TTC549 (cell line): ENCODE measurements at regions not wholly inside any gene's neighbourhood (a gene's known extent, or its start where the extent isn't known, plus 50 kb on each side); places are given as distances from the start of the nearest gene placed in this dataset.

Experiments
- FAIRE-seq: peaks from 2 replicates; lab custom pipeline; 2012; peaks lifted over from hg19 to GRCh38; lab: Jason Lieb, UNC

- no peak for FAIRE-seq
Observed at GRCh38 chr2:63785096-63785495, 56.6 kb upstream of the UGP2 start.

DNA sequence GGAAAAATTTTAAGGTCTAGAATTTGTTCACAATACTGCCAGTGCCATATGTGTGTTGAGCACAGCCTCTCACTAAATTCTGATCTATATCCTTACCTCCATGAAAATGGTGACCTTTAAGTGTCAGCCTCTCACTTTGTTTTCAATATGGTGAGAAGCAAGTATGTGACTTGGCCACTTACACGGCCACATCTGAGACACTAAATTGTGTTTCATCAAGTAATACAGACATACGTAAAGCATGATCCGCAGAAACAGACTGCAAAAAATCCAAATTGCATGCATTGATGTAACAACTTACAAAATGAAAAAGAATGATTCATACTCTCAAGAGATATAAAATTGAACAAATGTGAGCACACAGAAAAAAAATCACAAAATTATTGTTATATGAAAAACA is 55.2 kb upstream of the UGP2 start:
- no peak for FAIRE-seq

- no peak for FAIRE-seq
Observed at GRCh38 chr2:63788071-63788470, 53.6 kb upstream of the UGP2 start.

DNA sequence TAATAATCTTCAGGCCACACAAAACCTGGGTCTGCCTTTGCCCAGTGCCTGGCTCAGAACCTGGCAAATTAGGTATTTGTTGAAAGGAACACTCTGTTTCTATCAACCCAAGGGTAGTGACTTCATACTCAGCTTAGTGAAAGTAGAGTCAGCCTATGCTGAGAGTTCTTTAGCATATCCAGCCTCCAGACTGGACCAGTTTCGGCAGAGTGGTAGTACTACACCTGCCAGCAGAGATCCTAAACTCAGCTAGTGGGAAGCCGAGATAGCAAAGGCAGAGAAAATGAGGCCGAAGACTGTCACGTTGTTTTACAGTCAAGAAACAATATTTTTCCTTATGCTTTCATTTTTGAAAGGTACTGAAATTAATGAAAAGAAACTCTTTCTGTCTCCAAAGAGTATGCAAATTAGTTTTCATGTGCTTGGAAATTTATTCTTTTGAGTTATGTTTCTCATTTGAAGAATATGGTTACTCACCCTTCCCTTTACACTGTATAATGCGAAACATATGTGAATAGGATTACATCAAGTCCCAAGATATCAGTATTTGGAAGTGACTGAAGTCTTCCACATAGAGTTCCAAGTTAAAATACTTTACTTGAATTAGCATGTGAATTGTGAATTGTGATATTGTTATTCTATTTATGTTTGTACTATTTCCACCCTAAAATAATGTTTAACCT is 52.2 kb upstream of the UGP2 start:
- FAIRE-seq: no peak

- FAIRE-seq: no peak
Observed at GRCh38 chr2:63790491-63790890, 51.2 kb upstream of the UGP2 start.

GRCh38 chr2:63790906-63791305 is 50.8 kb upstream of the UGP2 start:
- FAIRE-seq: no peak

DNA sequence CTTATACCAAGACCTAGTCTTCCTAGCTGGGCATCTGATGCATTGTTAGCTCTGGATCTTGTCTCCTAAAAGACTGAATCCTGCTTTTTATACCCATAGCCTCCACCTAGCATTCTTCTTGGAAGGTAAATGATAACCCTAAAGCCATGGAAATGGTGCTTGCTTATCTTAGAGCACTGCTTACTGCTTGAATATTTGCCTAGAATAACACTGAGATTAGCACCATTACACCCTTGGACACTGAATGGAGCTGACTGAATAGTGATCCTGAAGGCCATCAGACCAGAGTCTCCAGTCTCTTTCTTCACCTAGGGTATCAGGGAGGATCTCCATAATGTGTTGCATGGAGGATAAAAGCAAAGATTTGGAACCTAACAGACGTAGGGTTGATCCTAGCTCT is 50.3 kb upstream of the UGP2 start:
- no peak for FAIRE-seq
